ENCODE measurements at regions not wholly inside any gene's neighbourhood (a gene's known extent, or its start where the extent isn't known, plus 50 kb on each side); places are given as distances from the start of the nearest gene placed in this dataset.

- TF ChIP-seq CTCF (IDR thresholded peaks at IDR 0.05; ENCODE audit: low read depth, low read length) (no peak), EZH2phosphoT487 (IDR thresholded peaks at IDR 0.05; ENCODE audit: low read depth) (no peak)
These were observed 138.3 kb upstream of the PLET1 start for GRCh38 chr11:112398798-112399478.

Data from OCI-LY3 (cell line).